HG02678 (cell line): ENCODE measurements at regions not wholly inside any gene's neighbourhood (a gene's known extent, or its start where the extent isn't known, plus 50 kb on each side); places are given as distances from the start of the nearest gene placed in this dataset.

ENCODE experiments used
- ATAC-seq: cut with Tn5 transposase; IDR thresholded peaks from one replicate; pipeline ENCODE4 v1.9.1; 2021; ENCODE audit warnings: mild to moderate bottlenecking, moderate library complexity; ENCODE audit not compliant: unreplicated experiment

DNA sequence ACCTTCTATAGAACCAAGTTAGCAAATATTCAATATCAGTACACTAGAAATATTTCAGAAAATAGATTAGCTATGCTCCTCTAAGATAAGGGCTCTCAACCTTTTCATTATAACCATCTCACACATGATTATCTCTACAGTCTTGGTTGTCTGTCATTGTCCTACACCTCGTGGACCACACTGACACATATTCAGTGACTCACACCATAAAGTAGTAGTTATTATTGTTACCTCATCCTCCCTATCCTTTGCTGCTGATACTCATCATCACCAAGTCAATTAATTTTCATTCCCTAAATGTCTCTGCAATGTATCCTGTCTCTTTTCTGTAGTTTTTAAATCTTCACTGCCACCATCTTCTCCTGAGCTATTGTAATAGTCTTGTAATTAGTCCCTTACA is 1309.2 kb upstream of the C9orf72 start:
- no peak for ATAC-seq

DNA sequence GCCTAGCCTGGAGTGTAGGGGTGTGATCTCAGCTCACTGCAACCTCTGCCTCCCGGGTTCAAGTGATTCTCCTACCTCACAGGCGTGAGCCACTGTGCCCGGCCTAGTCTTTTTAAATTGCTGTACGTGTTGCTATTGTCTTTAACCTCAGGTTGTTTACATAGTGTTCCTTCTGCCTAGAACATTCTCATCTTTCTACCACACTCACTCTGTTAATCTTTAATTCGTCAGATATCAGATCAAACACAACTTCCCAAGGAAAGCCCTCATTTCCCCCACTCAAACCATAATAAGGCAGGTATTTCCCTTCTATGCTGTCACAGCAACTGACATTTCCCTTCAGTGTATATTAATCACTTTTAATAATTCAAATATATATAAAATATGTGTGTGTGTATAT is 1310.0 kb upstream of the C9orf72 start:
- no peak for ATAC-seq

DNA sequence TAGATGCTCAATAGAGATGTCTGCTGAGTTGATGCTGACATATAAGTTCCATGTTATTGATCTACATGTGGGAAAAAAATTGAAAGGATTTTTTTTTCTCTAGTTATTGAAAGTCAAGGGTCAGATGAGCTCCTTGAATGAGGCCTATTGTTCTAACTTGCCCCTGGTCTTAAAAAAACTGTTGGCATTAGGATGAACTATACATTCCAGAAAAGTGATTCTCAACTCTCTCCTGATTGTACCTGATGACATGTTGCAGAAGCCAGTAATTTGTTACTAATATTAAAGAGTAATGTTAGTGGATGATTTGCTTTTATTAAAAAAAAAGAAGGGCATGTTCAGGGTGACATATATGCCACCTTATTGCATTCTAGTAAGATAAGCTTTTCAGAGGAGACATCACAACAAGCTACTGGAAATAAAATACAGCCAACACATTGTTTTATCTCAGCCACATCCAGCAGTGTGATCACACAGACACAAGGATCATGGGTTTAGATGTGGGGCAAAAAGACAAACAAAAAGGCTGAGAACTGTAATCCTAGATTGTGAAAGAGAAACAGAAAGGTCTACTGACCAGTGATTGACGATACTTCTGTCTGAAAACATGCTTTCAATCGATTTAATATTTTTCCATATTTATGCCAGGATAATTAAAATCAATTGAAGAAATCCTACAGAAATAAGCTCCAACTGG is 1314.1 kb upstream of the C9orf72 start:
- no peak for ATAC-seq

DNA sequence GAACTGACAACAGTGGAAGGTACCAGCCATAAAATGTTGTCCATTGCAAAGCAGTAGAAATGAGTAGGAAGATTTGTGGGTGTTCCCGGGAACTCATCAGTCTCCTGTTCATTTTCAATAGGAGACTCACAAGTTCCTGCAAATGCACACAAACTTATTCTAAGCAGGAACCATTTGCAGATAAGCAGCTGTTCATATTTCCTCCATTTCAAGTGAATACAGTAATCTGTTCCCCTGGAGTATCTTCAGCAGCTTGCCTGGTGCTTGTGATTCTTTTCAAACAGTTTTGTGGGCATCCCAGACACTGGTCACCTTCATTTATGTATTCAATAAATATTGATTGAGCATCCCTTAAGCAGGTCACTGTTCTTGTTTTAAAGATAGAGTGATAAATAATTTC is 1315.5 kb upstream of the C9orf72 start:
- ATAC-seq: no peak

DNA sequence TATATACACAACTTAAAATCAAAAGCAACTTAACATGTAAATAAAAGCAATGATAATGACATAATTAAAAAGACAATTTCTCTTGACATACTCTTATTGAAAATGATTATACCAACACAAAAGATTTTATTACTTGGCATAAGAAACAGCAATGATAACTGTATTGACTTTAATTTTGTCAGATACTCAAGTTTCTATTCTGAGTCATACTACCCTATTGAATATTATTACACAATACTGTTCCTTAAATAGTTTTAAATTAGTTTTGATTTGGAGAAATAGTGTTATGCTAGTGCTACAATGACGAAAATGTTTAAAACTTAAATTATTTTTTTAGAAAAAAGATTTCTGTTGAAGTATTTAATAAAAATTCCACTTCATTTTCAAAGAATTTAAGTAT is 1319.3 kb upstream of the C9orf72 start:
- ATAC-seq: no peak

DNA sequence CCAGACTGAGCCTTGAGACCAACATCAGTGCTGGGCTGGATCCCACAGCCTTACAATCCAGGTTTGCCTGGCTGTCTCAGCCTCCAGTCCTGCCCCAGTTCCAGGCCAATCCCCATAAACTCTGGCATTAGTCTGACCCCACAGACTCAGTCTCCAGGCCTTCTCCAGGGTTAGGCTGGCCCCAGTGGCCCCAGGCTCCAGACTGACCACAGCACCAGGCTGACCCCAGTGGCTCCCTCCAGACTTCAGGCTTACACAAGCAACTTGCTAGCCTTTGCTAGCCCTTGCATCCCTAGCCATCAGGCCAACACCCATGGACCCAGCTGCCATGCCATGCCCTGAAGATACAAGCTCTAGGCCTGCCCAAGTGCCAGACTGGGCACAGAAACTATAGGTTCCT is 1326.0 kb upstream of the C9orf72 start:
- ATAC-seq: no peak

DNA sequence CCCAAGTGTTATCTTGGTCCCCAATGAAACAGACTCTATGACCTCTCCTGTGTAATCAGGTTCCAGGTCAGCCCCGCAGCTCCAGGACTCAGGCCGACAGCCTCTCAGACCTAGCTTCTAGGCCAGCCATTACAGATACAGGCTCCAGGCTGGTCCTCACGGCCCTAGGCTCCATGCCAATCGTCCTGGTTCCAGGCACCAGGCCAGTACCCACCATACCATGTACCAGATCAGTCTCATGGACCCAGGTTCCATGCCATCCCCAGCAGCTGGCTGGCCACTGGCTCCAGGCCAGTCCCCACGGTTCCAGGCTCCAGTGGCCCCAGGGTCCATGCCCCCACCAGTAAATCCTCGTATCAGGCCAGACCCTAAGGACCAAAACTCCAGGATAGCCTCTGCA is 1326.6 kb upstream of the C9orf72 start:
- no peak for ATAC-seq

DNA sequence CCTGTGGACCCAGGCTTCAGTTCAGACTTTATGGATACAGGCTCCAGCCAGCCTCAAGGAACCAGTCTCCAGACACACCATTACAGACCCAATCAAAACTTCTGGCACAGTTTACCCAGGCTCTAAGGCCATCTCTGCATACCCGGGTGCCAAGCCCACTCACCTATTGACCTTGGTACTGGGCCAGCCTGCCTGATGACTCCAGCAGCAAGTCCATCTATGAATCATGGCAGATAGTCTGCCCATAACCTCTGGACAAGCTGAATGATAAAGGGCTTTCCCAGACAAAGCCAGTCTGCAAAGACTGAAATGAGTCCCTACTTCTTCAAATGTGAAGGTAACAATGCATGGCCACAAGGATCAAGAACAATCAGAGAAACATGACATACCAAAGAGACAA is 1327.1 kb upstream of the C9orf72 start:
- ATAC-seq: no peak

DNA sequence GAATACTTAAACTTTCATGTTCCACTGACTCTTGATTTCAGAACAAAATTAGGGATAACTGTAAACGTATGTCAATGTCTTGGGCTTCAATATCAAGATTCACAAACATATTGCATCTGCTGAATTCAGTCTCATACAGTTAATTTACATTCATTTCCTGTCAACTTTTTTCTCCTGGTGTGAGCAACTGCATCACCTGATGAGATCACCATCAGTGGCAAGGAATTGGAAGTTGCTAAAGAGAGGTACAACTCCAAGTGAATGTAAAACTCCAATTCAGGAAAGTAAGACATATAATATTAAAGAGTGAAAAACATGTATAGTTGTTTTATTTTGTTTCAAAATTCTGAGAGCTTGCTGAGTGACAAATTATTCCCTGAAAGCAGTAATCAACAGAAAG is 1336.2 kb upstream of the C9orf72 start:
- ATAC-seq: no peak

DNA sequence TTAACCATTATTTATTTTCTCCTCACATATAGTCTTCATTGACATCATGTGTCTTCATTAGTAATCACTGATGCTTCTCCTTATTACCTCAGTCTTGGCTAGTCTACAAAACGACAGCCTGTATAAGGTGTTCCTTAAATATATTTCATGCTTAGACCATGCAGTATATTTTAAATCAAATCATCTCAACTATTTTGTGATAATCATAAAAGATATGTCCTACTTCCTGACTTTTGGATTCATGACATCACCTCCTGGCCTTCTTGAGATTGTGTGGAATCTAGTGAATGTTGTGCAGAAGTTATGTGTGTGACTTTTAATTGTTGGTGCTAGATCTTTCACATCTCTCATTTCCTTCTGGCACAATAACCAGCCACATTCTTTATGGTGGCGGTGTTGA is 1339.3 kb upstream of the C9orf72 start:
- no peak for ATAC-seq

DNA sequence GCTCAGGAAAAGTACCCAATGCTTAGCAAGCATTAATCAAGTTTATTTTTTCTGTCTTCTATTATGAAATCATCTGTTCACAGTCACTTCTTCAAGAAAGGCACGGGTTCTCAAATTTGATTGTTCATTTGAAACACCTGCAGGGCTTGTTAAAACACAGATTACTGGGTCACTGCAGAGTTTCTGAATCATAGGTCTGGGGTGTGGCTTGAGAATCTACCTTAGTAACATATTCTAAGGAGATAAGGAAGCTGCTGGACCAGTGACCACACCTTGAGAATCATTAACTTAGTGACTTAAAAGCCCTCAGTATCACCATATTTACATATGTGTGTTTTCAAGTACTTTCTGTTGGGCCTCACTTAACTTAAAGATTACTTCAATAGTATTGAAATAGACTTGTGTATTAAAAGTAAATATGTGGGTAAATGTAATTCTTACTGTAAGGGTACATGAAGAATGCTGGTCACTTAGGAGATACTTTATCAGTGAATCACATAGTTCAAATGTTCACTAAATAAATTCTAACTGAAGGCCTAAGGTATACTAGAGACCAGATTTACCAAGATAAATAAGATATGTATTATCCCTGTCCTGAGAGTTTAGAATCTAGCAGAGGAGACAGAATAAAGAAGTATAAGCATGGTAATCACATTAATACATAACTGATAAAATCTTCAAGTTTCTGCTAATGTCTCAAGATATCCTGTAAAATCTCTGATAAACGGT is 1342.1 kb upstream of the C9orf72 start:
- ATAC-seq: no peak

DNA sequence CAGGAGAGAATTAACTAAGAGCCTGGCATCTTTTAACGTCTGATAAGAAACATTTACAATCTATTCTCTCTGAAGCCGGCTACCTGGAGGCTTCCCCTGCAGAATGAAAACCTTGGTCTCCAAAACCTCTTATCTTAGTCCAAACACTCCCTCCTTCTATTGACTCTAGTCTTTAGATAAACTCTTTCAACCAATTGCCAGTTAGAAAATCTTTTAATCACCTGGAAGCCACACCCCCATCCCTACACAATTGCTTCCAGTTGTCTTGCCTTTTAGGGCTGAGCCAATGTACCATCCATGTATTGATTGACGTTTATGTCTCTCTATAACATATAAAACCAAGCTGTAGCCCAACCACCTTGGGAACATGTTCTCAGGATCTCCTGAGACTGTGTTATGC is 1343.1 kb upstream of the C9orf72 start:
- ATAC-seq: no peak

DNA sequence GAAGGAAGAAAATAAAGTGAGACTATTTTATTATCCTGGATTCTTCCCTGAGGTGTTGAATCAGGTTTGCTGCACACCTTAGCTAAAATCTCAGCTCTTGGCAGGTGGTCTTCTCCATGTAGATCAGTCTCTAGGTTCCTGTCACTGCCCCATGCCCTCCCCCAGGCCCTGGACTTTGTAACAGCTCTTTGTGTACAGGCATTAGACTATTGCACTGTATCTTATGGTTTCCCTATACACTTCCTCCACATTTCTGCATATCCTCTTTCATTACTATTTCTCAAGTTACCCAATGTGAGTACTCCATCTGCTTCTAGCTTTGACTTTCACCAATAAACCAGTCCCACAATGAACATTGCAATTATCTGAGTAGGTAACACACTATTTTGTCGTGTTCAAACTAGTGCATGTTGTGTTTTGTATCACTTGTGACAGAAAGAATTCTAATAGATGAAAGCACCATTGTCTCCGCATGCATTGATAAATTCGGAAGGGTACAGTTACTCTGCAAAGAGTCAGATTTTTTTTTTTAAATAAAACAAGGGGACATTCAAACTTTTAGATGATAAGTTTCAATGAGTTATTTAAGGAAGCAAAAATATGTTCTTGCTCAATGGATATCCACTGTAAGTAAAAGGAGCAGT is 1348.7 kb upstream of the C9orf72 start:
- no peak for ATAC-seq

DNA sequence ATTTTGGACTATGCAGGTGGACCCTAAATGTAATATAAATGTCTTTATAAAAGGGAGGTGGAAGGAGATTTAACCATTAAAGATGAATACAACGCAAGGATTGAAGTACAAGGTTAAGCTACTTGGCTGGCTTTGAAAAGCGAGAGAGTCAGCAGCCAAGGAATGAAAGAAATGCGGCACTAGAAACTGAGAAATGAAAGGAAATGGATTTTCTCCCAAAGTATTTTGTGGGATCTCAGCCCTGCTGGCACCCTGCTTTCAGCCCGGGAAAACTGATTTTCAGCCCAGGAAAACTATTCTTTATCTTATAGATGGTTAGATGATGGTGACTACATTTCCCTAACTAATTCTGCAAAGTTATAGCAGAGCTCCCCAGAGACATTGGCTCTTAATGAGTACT is 1349.6 kb upstream of the C9orf72 start:
- no peak for ATAC-seq

DNA sequence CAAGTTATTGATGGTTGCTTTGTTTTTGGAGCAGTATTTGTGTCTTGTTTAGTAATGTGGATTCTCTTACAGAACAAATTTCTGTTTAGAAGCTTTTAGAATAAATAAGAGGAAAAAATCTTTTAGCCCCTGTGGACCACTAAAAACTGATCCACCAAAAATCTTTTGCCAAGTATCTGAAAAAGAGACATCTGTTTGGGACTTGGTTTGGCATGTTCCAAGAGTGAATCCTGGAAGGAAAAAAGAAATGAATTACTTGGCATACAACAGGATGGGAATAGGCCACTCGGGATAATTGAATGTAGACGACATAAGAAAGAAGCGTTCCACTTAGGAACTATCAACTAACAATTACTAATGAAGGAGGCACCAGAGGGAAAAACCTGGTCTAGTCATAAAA is 1350.1 kb upstream of the C9orf72 start:
- no peak for ATAC-seq

DNA sequence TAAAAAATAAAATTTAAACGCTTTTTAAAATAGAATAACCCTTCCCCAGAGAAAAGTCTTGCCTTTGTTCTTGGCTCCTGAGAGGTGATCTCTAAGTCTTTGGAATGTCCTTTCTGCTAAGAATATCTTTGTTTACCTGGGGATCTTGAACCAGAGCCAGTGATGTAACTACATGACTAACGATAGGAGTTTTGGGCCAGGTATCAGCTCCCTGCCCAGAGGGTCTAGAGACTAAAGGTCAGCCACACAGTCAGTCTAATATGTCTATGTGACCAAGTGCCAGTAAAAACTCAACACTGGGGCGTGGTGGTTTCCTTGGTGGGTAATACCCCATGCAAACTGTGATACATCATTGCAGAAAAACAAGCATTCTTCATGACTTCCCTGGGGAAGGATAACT is 1351.9 kb upstream of the C9orf72 start:
- no peak for ATAC-seq

DNA sequence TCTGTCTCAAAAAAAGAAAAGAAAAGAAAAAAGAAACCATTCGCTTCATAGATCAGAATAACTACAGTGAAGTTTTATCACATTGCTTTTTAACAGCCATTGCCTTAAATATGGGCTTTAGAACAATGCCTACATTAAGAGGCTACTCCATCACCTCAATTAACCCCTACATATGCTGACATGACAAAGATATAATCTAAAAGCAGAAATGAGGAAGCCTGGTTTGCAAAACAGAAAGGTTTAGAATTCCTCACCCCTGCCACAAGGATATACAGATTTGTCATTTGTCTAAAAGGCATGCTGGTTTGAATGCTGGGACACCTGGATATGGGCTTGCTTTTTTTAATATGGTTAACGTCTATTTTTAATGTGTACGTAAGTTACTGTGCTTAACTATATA is 1353.0 kb upstream of the C9orf72 start:
- ATAC-seq: no peak

DNA sequence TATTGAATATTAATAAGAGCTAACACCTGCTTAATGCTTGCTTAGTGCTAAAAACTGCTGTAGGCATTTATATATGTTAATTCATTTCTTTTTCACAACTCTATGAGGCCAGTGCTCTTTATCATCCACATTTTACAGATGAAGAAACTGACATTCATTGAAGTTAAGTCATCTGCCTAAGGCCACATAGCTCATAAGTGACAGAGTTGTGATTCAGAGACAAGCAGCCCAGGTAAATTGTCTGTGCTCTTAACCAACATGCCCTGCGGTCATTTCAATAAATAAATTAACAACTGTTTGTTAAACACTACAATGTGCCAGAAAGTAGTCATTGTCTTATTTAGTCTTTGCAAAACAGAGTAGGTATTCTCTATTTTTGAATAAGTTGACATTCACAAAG is 1354.4 kb upstream of the C9orf72 start:
- no peak for ATAC-seq

DNA sequence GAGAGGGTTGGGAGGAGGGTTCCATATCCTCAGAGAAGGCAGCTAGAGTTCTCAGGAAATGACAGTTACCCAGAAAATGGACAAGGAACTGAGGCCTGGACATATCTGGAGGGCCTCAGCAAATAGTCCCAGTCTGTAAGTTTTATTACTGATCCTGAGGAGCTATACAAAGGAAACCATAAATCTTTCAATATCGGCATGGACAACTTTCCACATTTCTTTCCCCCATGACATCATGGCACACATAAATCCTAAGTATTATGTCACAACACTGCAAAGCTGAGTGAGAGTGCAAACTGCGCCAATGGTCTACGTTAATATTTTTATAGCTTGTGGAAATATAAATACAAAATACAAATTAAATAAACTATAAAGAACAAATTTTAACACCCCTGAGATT is 1356.2 kb upstream of the C9orf72 start:
- no peak for ATAC-seq

DNA sequence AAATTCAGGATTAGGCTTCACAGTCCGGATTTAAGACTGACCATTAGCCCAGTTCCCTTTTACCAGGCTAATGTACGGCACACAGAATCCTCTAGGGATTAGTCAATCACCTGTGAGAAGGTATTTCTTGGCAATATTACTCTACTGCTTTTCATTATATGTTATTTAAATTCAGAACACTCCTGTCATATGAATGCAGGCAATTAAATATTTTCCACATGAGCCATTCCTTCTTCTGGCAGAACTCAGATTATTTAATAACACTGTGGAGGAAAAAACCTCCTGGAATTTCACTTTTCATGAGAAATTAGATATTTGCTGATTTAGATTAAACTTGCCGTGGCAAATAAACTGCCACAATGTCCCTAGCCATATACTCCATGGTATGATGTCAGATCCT is 1357.5 kb upstream of the C9orf72 start:
- ATAC-seq: no peak

DNA sequence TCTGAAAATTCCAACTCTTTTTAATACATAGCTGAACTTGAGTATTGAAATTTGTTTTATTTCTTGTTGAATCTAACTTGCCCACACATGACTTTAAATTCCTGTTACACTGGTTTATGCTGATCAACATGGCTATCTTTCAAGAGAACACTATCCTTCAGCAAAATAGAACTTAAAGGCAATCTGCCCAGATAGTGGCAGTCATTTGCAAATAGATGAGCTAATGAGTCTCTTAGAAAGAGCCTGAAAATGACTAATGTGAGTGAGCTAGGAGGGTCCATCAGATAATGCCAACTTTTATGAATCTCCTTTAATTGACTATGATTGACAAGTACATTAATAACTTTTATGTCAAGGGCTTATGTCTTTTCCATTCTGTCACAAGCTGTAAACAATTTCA is 1360.8 kb upstream of the C9orf72 start:
- ATAC-seq: no peak

DNA sequence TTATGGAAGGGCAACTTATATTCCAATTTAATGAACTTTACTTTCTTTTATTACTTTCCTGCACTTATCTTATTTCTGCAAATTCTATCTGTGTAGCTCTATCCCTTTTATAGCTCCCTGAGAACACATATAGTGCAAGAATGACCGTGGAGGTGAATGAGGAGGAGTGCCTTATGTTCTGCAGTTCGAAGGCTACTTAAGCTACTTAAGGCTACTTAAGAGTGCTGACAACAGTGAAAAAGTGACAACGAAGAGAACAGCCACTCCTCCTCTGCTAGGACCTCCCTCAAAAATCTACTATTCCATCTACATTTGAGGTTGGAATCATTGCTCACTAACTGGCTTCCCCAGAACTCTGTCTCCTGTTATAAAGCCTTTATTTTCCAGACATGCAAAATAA is 1365.7 kb upstream of the C9orf72 start:
- no peak for ATAC-seq
